Activated B cell treated with CpG ODN at 0.5 μM for 24 hours (primary cell): ENCODE measurements at regions not wholly inside any gene's neighbourhood (a gene's known extent, or its start where the extent isn't known, plus 50 kb on each side); places are given as distances from the start of the nearest gene placed in this dataset.

Experiments used
- ATAC-seq: fragments of 200-7000 bp; cut with Tn5 transposase; one replicate; pipeline ENCODE4 v1.10.0; 2021; ENCODE audit warnings: low read depth, mild to moderate bottlenecking, moderate library complexity
- CTCF ChIA-PET: fragments of 350-600 bp; sonication (Branson Sonifier 250); formaldehyde crosslinking; loops from one replicate; lab custom pipeline; 2021; ENCODE audit warnings: antibody characterized with exemption; lab: Charles Lee
- POLR2A ChIA-PET: fragments of 350-600 bp; sonication (Branson Sonifier 250); formaldehyde crosslinking; loops from one replicate; lab custom pipeline; 2021; ENCODE audit warnings: antibody characterized with exemption; lab: Charles Lee
- DNase-seq: peaks from one replicate; pipeline ENCODE4 v3.0.0; 2022
- H3K27ac Mint-ChIP-seq: one replicate; pipeline ENCODE4 v1.8.0; 2020; ENCODE audit warnings: mixed read lengths
- H3K27me3 Mint-ChIP-seq: one replicate; pipeline ENCODE4 v1.8.0; 2021; ENCODE audit warnings: mixed read lengths
- H3K36me3 Mint-ChIP-seq: one replicate; pipeline ENCODE4 v1.8.0; 2021; ENCODE audit warnings: low read depth, mixed read lengths
- H3K4me1 Mint-ChIP-seq: one replicate; pipeline ENCODE4 v1.8.0; 2021; ENCODE audit warnings: mixed read lengths
- H3K4me3 Mint-ChIP-seq: one replicate; pipeline ENCODE4 v1.8.0; 2020; ENCODE audit warnings: mild to moderate bottlenecking, mixed read lengths
- H3K9me3 Mint-ChIP-seq: one replicate; pipeline ENCODE4 v1.8.0; 2020; ENCODE audit warnings: mixed read lengths
- intact Hi-C: fragments of 100-400 bp; cut with micrococcal nuclease; formaldehyde crosslinking; loops from one replicate; pipeline ENCODE4 v1.15.1; 2024
- TF ChIP-seq, protein P1 (sequence below): fragments of 200-600 bp; IDR thresholded peaks from one replicate; pipeline ENCODE4 v1.8.0; 2022; ENCODE audit warnings: antibody characterized with exemption, mild to moderate bottlenecking

DNA sequence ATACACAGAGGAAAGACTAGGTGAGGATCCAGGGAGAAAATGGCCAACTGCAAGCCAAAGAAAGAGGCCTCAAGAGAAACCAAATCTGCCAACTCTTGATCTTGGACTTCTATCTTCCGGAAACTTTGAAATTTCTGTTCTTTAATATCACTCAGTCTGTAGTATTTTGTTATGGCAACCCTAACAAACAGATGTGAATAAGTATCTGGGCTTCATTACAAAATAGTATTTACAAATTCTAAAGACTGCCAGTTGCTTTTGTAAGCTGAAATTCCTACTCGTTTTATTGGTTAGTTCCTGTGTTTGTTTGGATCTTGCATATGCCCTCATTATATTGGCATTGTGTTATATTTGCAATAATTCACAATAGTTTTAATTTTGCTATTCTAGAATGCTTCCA lies 143.2 kb upstream of the USP15 start:
- peaks cover 3% of the 10 kb centered on the region for H3K27me3 Mint-ChIP-seq
- H3K27ac Mint-ChIP-seq, result no peak overlapping the region
- ChIA-PET POLR2A (no interaction called here), CTCF (no interaction called here)
- intact Hi-C loops, result no loop called here
- H3K4me3 Mint-ChIP-seq, result no peak overlapping the region
- TF ChIP-seq, protein P1, sequence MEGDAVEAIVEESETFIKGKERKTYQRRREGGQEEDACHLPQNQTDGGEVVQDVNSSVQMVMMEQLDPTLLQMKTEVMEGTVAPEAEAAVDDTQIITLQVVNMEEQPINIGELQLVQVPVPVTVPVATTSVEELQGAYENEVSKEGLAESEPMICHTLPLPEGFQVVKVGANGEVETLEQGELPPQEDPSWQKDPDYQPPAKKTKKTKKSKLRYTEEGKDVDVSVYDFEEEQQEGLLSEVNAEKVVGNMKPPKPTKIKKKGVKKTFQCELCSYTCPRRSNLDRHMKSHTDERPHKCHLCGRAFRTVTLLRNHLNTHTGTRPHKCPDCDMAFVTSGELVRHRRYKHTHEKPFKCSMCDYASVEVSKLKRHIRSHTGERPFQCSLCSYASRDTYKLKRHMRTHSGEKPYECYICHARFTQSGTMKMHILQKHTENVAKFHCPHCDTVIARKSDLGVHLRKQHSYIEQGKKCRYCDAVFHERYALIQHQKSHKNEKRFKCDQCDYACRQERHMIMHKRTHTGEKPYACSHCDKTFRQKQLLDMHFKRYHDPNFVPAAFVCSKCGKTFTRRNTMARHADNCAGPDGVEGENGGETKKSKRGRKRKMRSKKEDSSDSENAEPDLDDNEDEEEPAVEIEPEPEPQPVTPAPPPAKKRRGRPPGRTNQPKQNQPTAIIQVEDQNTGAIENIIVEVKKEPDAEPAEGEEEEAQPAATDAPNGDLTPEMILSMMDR, result no peak
- H3K36me3 Mint-ChIP-seq, result no peaks in the 10 kb centered on the region
- H3K9me3 Mint-ChIP-seq, result no peaks in the 10 kb centered on the region
- no peaks in the 10 kb centered on the region for H3K4me1 Mint-ChIP-seq
- DNase-seq (no peak), ATAC-seq (no peak)

DNA sequence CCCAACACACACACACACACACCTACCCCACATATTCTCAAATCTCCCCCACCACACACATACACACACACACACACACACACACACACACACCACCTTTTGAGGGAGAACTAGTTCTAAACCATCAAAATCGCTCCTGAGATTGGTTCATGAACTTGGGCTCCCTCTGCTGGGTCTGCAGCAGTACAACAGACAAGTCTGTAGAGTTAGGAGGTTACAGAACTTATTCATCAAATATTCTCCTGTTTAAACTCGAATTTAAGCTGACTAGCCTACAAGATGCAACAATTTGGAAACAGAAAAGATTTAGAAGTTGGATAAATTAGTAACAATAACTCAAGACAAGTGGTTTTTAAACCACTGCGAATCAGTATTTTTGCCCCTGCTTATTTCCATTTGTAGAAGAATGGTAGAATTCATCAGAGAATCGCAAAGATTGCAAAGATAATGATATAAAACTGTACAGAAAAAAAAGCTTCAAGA lies 136.4 kb upstream of the USP15 start:
- Mint-ChIP-seq H3K36me3 (no peaks in the 10 kb centered on the region), H3K4me3 (no peak overlapping the region), H3K9me3 (no peaks in the 10 kb centered on the region), H3K27me3 (peaks cover 5% of the 10 kb centered on the region), H3K27ac (no peak overlapping the region), H3K4me1 (no peaks in the 10 kb centered on the region)
- DNase-seq (no peak), ATAC-seq (peak; percentile 52)
- POLR2A ChIA-PET, result no interaction called here
- TF ChIP-seq, protein P1, result no peak
- intact Hi-C loops, result loop anchor here (2.0 kb wide), 1 partner anchor 69 kb away; a partner anchor contains a TSS
- CTCF ChIA-PET, result interaction anchor here (0.6 to 0.7 kb wide), 2 partner anchors 207 to 1989 kb away, joined by 3 to 4 read pairs; no protein-coding TSS in a partner anchor

DNA sequence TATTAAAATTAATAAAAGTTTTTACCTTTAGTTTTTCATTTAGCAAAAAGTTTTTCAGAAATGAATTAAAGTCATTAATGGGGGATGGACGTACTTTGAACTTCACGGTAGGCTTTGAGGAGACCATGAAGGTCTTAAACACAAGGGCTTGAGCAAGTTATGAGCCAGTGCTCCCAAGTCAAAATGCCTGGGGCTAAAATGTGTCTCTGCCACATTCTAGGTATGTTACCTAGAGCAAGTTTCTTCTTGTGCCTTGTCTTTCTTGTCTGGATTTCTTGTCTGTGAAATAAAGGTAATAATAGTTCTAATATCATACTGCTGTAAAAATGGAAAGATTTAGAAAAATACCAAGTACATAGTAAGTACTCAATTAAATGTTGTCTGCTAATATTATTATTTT lies 132.7 kb upstream of the USP15 start:
- TF ChIP-seq, protein P1, result no peak
- intact Hi-C loops, result no loop called here
- ATAC-seq (no peak), DNase-seq (no peak)
- Mint-ChIP-seq H3K4me3 (no peak overlapping the region), H3K27ac (no peak overlapping the region), H3K27me3 (peaks cover 5% of the 10 kb centered on the region), H3K9me3 (no peaks in the 10 kb centered on the region), H3K4me1 (no peaks in the 10 kb centered on the region), H3K36me3 (no peaks in the 10 kb centered on the region)
- ChIA-PET CTCF (no interaction called here), POLR2A (no interaction called here)

GRCh38 chr12:62128175-62128975 lies 131.8 kb upstream of the USP15 start:
- ATAC-seq (no peak), DNase-seq (no peak)
- Mint-ChIP-seq H3K27ac (no peak overlapping the region), H3K9me3 (no peaks in the 10 kb centered on the region), H3K36me3 (no peaks in the 10 kb centered on the region), H3K4me3 (no peak overlapping the region), H3K27me3 (peaks cover 5% of the 10 kb centered on the region), H3K4me1 (no peaks in the 10 kb centered on the region)
- TF ChIP-seq, protein P1, result no peak
- intact Hi-C loops, result no loop called here
- ChIA-PET CTCF (no interaction called here), POLR2A (no interaction called here)

DNA sequence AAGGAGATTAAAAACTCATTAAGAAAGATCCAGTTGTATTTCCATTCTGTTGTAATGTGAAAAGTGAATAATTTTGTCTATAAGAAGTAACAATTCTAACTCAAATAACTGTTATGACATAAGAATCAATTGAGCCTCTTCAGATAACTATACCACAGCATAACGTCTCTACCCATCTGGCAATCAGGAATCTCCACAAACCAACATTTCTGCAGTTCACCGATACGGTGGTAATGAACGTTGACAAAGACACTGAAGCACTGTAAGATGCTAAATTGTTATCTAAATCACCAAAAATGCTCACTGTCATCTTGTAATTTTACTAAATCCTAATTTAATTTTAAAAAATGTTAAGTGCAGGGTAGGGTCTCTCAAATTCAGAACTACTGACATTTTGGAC lies 130.9 kb upstream of the USP15 start:
- TF ChIP-seq, protein P1, result no peak
- DNase-seq (no peak), ATAC-seq (no peak)
- H3K4me1 Mint-ChIP-seq, result no peaks in the 10 kb centered on the region
- peaks cover 5% of the 10 kb centered on the region for H3K27me3 Mint-ChIP-seq
- no peak overlapping the region for H3K4me3 Mint-ChIP-seq
- H3K27ac Mint-ChIP-seq, result no peak overlapping the region
- intact Hi-C loops, result no loop called here
- CTCF ChIA-PET, result no interaction called here
- no peaks in the 10 kb centered on the region for H3K36me3 Mint-ChIP-seq
- no peaks in the 10 kb centered on the region for H3K9me3 Mint-ChIP-seq
- POLR2A ChIA-PET, result no interaction called here
